Neural progenitor cell (in vitro differentiated cells): ENCODE measurements at regions not wholly inside any gene's neighbourhood (a gene's known extent, or its start where the extent isn't known, plus 50 kb on each side); places are given as distances from the start of the nearest gene placed in this dataset.
"Not testable (repeated sequence)": the region's sequence is repeated elsewhere in the genome, so short reads cannot be mapped to it uniquely, and the experiment has no call there.

Experiments
- EZH2 ChIP-seq: fragments of 200-600 bp; sonication (generic); IDR thresholded peaks from 2 replicates; pipeline ENCODE4 v1.6.1; 2017; ENCODE audit warnings: antibody characterized with exemption, mild to moderate bottlenecking, moderate library complexity
- TF ChIP-seq, protein P1 (sequence below): fragments of 200-600 bp; sonication (generic); IDR thresholded peaks from 2 replicates; pipeline ENCODE4 v1.5.1; 2017; ENCODE audit warnings: antibody characterized with exemption, mild to moderate bottlenecking

DNA sequence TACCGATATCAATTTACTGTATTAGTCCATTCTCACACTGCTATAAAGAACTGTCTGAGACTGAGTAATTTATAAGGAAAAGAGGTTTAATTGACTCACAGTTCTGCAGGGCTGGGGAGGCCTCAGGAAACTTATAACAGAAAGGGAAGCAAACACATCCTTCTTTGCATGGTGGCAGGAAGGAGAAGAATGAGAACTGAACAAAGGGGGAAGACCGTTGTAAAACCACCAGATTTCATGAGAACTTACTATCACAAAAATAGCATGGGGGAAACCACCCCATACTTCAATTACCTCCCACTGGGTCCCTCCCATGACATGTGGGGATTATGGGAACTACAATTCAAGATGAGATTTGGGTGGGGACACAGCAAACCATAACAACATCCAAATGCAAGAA lies 239.7 kb downstream of the SQOR start:
- TF ChIP-seq, protein P1, sequence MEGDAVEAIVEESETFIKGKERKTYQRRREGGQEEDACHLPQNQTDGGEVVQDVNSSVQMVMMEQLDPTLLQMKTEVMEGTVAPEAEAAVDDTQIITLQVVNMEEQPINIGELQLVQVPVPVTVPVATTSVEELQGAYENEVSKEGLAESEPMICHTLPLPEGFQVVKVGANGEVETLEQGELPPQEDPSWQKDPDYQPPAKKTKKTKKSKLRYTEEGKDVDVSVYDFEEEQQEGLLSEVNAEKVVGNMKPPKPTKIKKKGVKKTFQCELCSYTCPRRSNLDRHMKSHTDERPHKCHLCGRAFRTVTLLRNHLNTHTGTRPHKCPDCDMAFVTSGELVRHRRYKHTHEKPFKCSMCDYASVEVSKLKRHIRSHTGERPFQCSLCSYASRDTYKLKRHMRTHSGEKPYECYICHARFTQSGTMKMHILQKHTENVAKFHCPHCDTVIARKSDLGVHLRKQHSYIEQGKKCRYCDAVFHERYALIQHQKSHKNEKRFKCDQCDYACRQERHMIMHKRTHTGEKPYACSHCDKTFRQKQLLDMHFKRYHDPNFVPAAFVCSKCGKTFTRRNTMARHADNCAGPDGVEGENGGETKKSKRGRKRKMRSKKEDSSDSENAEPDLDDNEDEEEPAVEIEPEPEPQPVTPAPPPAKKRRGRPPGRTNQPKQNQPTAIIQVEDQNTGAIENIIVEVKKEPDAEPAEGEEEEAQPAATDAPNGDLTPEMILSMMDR = not testable (repeated sequence)
- not testable (repeated sequence) for TF ChIP-seq EZH2
